ENCODE measurements at regions not wholly inside any gene's neighbourhood (a gene's known extent, or its start where the extent isn't known, plus 50 kb on each side); places are given as distances from the start of the nearest gene placed in this dataset.

- Histone ChIP-seq H2AFZ (ENCODE audit: low read length) (no peak overlapping the region), H2BK120ac (ENCODE audit: low read depth, low read length, poor library complexity, severe bottlenecking) (no peak overlapping the region), H2BK15ac (ENCODE audit: low read depth, low read length) (no peak overlapping the region), H3K56ac (ENCODE audit: insufficient read length, low read depth, low read length) (no peak overlapping the region), H3K4me2 (ENCODE audit: insufficient read depth, insufficient read length, low read length) (no peak overlapping the region), H2AK5ac (ENCODE audit: insufficient read length, low read length) (no peak overlapping the region), H3K9ac (ENCODE audit: extremely low read depth, insufficient read length, low read length) (no peak overlapping the region), H3T11ph (ENCODE audit: low read length) (no peak overlapping the region), H3K79me2 (ENCODE audit: insufficient read depth, low read length) (no peaks in the 10 kb centered on the region), H4K5ac (ENCODE audit: insufficient read length, low read depth, low read length) (no peak overlapping the region), H3K27ac (ENCODE audit: insufficient read length, low read depth, low read length) (no peak overlapping the region), H3K23me2 (ENCODE audit: insufficient read length, low read depth, low read length, poor library complexity, severe bottlenecking) (no peaks in the 10 kb centered on the region), H4K8ac (replicated peaks; ENCODE audit: insufficient read length, low read depth, low read length) (no peak overlapping the region), H2BK5ac (ENCODE audit: insufficient read length, low read length) (no peak overlapping the region), H3K79me1 (ENCODE audit: insufficient read depth, low read depth, low read length, poor library complexity, severe bottlenecking) (no peaks in the 10 kb centered on the region), H3K14ac (ENCODE audit: insufficient read depth, low read length) (no peak overlapping the region), H4K91ac (ENCODE audit: insufficient read length, low read depth, low read length) (no peak overlapping the region), H4K20me1 (ENCODE audit: control insufficient read depth, insufficient read depth, insufficient read length) (no peaks in the 10 kb centered on the region), H2BK20ac (ENCODE audit: low read depth, low read length, poor library complexity, severe bottlenecking) (no peak overlapping the region), H3K27me3 (ENCODE audit: insufficient read depth, low read length) (no peaks in the 10 kb centered on the region), H2BK12ac (ENCODE audit: insufficient read length, low read depth, low read length) (no peak overlapping the region), H3K9me3 (ENCODE audit: control insufficient read depth, low read depth, low read length) (no peaks in the 10 kb centered on the region), H3K18ac (ENCODE audit: insufficient read length, low read depth, low read length) (no peak overlapping the region), H3K4ac (ENCODE audit: low read depth, low read length) (no peak overlapping the region), H3K4me1 (ENCODE audit: insufficient read depth, low read length) (no peaks in the 10 kb centered on the region), H3K23ac (ENCODE audit: insufficient read length, low read depth, low read length) (no peak overlapping the region)
- DNase-seq, result peak; percentile 17
- no peaks in the 10 kb centered on the region; the same call in 1 of the 2 replicates for H3K27me3 Mint-ChIP-seq (ENCODE audit: low read depth)
- H3K4me1 Mint-ChIP-seq, result peaks cover 2 to 3% of the 10 kb centered on the region in 2 experiments; a peak in 3 of 4 replicates
- no peak for TF ChIP-seq CTCF (conservative IDR thresholded peaks at IDR 0.05)
- H3K9me3 Mint-ChIP-seq, result no peaks in the 10 kb centered on the region; a peak in 1 of 5 replicates
- H3K4me3 Mint-ChIP-seq, result no peak overlapping the region
- H3K36me3 Mint-ChIP-seq (ENCODE audit: insufficient read depth in 1 of 3, low read depth in 3 of 3), result peaks cover 0 to 2% (median 0%) of the 10 kb centered on the region in 3 experiments; a peak in 1 of 7 replicates
- peak overlapping the region in 1 of 3 experiments; percentile 59; a peak in 1 of 7 replicates for H3K27ac Mint-ChIP-seq
- WGBS (ENCODE audit: extremely low coverage, insufficient read length, low lambda C conversion rate), result no CpG with 5 or more reads among the region's 6 CpGs
Measured at GRCh38 chr19:30887042-30887441, 462.2 kb downstream of the TSHZ3 start.

Data from H9 (cell line).